Esophagus muscularis mucosa (tissue), 4 donors: ENCODE measurements at regions not wholly inside any gene's neighbourhood (a gene's known extent, or its start where the extent isn't known, plus 50 kb on each side); places are given as distances from the start of the nearest gene placed in this dataset.

Source experiments
- DNase-seq: peaks from one replicate; pipeline ENCODE4 v3.0.0-alpha.2; 2017; ENCODE audit errors: extremely low spot score
- H3K27ac ChIP-seq, 4 donors: fragments of 200-600 bp; sonication (generic); replicated peaks in 1 of 4; 1 replicate in 3 of 4; 2 replicates in 1 of 4; pipeline ENCODE4 v1.5.1; 2016 to 2019; ENCODE audit warnings: mild to moderate bottlenecking in 1 of 4
- H3K27me3 ChIP-seq, 4 donors: fragments of 200-600 bp; sonication (generic); one replicate each; pipeline versions ENCODE4 v1.5.1 to v1.6.0; 2016 to 2019
- H3K36me3 ChIP-seq, 4 donors: fragments of 200-600 bp; sonication (generic); one replicate each; pipeline ENCODE4 v1.5.1; 2016 to 2019
- H3K4me1 ChIP-seq, 4 donors: fragments of 200-600 bp; sonication (generic); one replicate each; pipeline ENCODE4 v1.5.1; 2016 to 2019
- H3K4me3 ChIP-seq, 4 donors: fragments of 200-600 bp; sonication (generic); 1 replicate in 2 of 4; 2 replicates in 2 of 4; pipeline ENCODE4 v1.5.1; 2016 to 2019; ENCODE audit warnings: mild to moderate bottlenecking in 4 of 4, moderate library complexity in 1 of 4
- H3K9me3 ChIP-seq, 4 donors: fragments of 200-600 bp; sonication (generic); 1 replicate in 3 of 4; 2 replicates in 1 of 4; pipeline ENCODE4 v1.5.1; 2016 to 2019
- CTCF ChIP-seq, 3 experiments: fragments of 200-600 bp in 2 of 3; fragments of 450-650 bp in 1 of 3; sonication (generic) in 2 of 3; IDR thresholded peaks; one replicate each; pipeline ENCODE4 v1.5.1; 2017 to 2019; ENCODE audit warnings: antibody characterized with exemption in 3 of 3, mild to moderate bottlenecking in 2 of 3, moderate library complexity in 1 of 3
- EP300 ChIP-seq: sonication (generic); formaldehyde crosslinking; IDR thresholded peaks from one replicate; pipeline ENCODE4 v1.6.1; 2017; ENCODE audit warnings: antibody characterized with exemption
- POLR2A ChIP-seq: fragments of 450-650 bp; IDR thresholded peaks from one replicate; pipeline ENCODE4 v1.6.1; 2017; ENCODE audit warnings: antibody characterized with exemption, moderate library complexity, mild to moderate bottlenecking, low read depth
- POLR2AphosphoS5 ChIP-seq, 2 donors: sonication (generic); formaldehyde crosslinking; IDR thresholded peaks; one replicate each; pipeline ENCODE4 v1.6.1; 2017; ENCODE audit warnings: antibody characterized with exemption in 2 of 2
- WGBS: methylation state at CpG from one replicate; pipeline ENCODE4 v1.1.5; 2018; 5-methylcytosine and 5-hydroxymethylcytosine counted together
- intact Hi-C: fragments of 100-400 bp; cut with DNase I; formaldehyde crosslinking; loops from one replicate; pipeline ENCODE4 v1.15.1; 2023

GRCh38 chr5:174229068-174229467 lies 183.6 kb downstream of the NSG2 start:
- intact Hi-C loops = no loop called here
- DNase-seq = no peak
- Histone ChIP-seq H3K36me3 (no peaks in the 10 kb centered on the region), H3K9me3 (no peaks in the 10 kb centered on the region), H3K27me3 (peaks cover 0 to 25% (median 0%) of the 10 kb centered on the region in 4 donors), H3K27ac (no peak overlapping the region), H3K4me3 (no peak overlapping the region), H3K4me1 (peaks cover 0 to 3% (median 0%) of the 10 kb centered on the region in 4 donors)
- 96% methylated on average over 1 of the region's 1 CpG for WGBS
- TF ChIP-seq POLR2AphosphoS5 (IDR thresholded peaks at IDR 0.05) = no peak
- no peak for TF ChIP-seq POLR2A
- no peak for TF ChIP-seq EP300
- TF ChIP-seq CTCF (IDR thresholded peaks at IDR 0.05) = no peak

- 48% methylated on average over 3 of the region's 3 CpGs for WGBS
- intact Hi-C loops = no loop called here
- Histone ChIP-seq H3K27me3 (peaks cover 0 to 25% (median 0%) of the 10 kb centered on the region in 4 donors), H3K36me3 (no peaks in the 10 kb centered on the region), H3K4me3 (no peak overlapping the region), H3K4me1 (peaks cover 0 to 3% (median 0%) of the 10 kb centered on the region in 4 donors), H3K9me3 (no peaks in the 10 kb centered on the region), H3K27ac (no peak overlapping the region)
- TF ChIP-seq CTCF (IDR thresholded peaks at IDR 0.05) = no peak
- no peak for TF ChIP-seq POLR2A
- no peak for TF ChIP-seq EP300
- no peak for TF ChIP-seq POLR2AphosphoS5 (IDR thresholded peaks at IDR 0.05)
- DNase-seq = no peak
These were observed 184.2 kb downstream of the NSG2 start for GRCh38 chr5:174229514-174230370.

- intact Hi-C loops = no loop called here
- peaks cover 0 to 3% (median 0%) of the 10 kb centered on the region in 4 donors for H3K4me1 ChIP-seq
- no peak for DNase-seq
- H3K27ac ChIP-seq = no peak overlapping the region
- H3K4me3 ChIP-seq = no peak overlapping the region
- peaks cover 0 to 13% (median 0%) of the 10 kb centered on the region in 4 donors for H3K27me3 ChIP-seq
- 12% methylated on average over 7 of the region's 7 CpGs for WGBS
- H3K9me3 ChIP-seq = no peaks in the 10 kb centered on the region
- TF ChIP-seq POLR2AphosphoS5 (IDR thresholded peaks at IDR 0.05) (no peak), CTCF (IDR thresholded peaks at IDR 0.05) (no peak), POLR2A (no peak), EP300 (no peak)
- H3K36me3 ChIP-seq = no peaks in the 10 kb centered on the region
These were observed 186.5 kb downstream of the NSG2 start for GRCh38 chr5:174231956-174232487.

GRCh38 chr5:174234388-174234787 lies 188.9 kb downstream of the NSG2 start:
- no peaks in the 10 kb centered on the region for H3K36me3 ChIP-seq

More at GRCh38 chr5:174234388-174234787, 188.9 kb downstream of the NSG2 start:
- Histone ChIP-seq H3K9me3 (peaks cover 0 to 6% (median 3%) of the 10 kb centered on the region in 4 donors), H3K4me1 (peaks cover 0 to 3% (median 0%) of the 10 kb centered on the region in 4 donors), H3K27ac (no peak overlapping the region), H3K27me3 (peaks cover 0 to 13% (median 0%) of the 10 kb centered on the region in 4 donors), H3K4me3 (no peak overlapping the region)
- 67% methylated on average over 8 of the region's 8 CpGs for WGBS
- intact Hi-C loops = no loop called here
- no peak for TF ChIP-seq POLR2AphosphoS5 (IDR thresholded peaks at IDR 0.05)
- no peak for TF ChIP-seq CTCF (IDR thresholded peaks at IDR 0.05)
- no peak for TF ChIP-seq POLR2A
- no peak for TF ChIP-seq EP300
- no peak for DNase-seq
